Coronary artery (tissue), 2 donors: ENCODE measurements at regions not wholly inside any gene's neighbourhood (a gene's known extent, or its start where the extent isn't known, plus 50 kb on each side); places are given as distances from the start of the nearest gene placed in this dataset.
A peak's percentile ranks its signal among the peaks of the same experiment; 100 is the strongest.

Source experiments
- DNase-seq: peaks from one replicate; pipeline ENCODE4 v3.0.0-alpha.2; 2017; ENCODE audit warnings: low spot score
- H3K27ac ChIP-seq, 2 donors: fragments of 200-600 bp; sonication (generic); one replicate each; pipeline ENCODE4 v1.5.1; 2016 to 2019
- H3K4me3 ChIP-seq: fragments of 200-600 bp; sonication (generic); 2 replicates; pipeline ENCODE4 v1.5.1; 2016; ENCODE audit warnings: mild to moderate bottlenecking, moderate library complexity
- TF ChIP-seq, protein P1 (sequence below): fragments of 200-600 bp; sonication (generic); IDR thresholded peaks from one replicate; pipeline ENCODE4 v1.5.1; 2019; ENCODE audit warnings: antibody characterized with exemption

DNA sequence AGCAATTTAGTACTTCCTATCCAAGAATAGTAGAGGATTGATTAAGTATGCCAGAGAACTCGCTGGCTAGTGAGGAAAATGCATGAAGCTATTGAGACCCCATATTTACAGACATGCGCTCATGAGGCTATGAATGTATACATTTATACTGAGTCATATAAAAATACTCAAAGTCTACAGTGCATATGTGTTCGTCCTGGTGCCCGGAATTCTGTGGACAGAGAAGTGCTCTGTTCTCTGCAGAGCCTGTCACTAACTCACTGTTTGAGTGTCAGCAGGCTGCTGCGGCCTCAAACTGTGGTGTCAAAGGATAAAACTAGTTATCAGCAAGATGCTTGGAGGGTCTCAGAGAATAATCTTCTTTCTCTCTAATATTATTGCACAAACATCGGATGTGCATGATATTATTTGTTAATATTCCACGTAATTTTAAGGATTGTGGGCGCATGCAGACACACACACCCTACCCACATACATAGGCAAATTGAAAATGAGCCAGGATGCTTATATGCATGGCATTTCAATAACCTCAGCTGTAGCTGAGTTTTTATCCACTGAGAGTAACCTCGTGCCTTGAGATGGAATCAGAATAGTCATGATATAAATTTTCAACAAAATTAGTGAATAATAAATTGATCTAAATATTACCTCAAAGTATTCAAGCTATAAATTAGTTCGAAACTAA is 50.0 kb upstream of the TSC22D2 start:
- Histone ChIP-seq H3K4me3 (no peak overlapping the region), H3K27ac (no peak overlapping the region)
- TF ChIP-seq, protein P1, sequence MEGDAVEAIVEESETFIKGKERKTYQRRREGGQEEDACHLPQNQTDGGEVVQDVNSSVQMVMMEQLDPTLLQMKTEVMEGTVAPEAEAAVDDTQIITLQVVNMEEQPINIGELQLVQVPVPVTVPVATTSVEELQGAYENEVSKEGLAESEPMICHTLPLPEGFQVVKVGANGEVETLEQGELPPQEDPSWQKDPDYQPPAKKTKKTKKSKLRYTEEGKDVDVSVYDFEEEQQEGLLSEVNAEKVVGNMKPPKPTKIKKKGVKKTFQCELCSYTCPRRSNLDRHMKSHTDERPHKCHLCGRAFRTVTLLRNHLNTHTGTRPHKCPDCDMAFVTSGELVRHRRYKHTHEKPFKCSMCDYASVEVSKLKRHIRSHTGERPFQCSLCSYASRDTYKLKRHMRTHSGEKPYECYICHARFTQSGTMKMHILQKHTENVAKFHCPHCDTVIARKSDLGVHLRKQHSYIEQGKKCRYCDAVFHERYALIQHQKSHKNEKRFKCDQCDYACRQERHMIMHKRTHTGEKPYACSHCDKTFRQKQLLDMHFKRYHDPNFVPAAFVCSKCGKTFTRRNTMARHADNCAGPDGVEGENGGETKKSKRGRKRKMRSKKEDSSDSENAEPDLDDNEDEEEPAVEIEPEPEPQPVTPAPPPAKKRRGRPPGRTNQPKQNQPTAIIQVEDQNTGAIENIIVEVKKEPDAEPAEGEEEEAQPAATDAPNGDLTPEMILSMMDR, result no peak
- no peak for DNase-seq

DNA sequence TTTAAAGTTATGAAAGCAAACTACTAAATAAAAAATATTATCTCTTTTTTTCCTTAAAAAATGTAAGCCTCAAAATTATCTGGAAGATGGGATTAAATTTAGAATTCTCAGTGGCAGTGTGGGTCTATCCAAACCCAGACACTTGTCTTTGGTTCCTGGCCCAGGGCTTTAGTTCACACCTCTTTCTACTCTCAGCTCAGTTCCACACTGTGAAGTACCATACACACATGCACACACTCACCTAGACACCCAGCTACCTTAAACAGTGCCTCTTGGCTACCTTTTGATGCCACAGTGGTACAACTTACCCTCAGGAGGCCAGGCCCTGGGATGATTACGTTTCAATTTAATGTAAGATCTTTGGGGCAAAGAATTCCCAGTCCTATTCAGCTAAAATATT is 51.0 kb upstream of the TSC22D2 start:
- DNase-seq, result no peak
- Histone ChIP-seq H3K27ac (no peak overlapping the region), H3K4me3 (no peak overlapping the region)
- TF ChIP-seq, protein P1, result no peak

DNA sequence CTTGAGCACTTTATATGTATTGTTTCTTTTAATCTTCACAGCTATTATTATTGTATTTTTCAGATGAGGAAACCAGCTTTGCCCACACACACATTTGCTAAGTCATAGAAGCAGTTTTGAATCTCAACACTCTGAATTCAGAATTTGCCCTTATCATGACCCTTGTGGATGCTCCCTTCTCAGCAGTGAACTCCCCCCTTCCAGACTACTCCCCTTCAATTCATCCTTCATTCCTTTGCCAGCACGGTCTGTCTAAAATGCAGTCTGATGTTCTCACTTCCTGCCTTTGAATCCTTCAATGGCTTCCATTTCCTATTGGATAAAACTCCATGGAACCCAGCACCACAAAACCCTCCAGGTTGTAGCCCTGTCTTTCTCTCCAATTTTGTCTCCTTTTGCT is 52.5 kb upstream of the TSC22D2 start:
- TF ChIP-seq, protein P1, result no peak
- no peak for DNase-seq
- Histone ChIP-seq H3K27ac (no peak overlapping the region), H3K4me3 (no peak overlapping the region)

DNA sequence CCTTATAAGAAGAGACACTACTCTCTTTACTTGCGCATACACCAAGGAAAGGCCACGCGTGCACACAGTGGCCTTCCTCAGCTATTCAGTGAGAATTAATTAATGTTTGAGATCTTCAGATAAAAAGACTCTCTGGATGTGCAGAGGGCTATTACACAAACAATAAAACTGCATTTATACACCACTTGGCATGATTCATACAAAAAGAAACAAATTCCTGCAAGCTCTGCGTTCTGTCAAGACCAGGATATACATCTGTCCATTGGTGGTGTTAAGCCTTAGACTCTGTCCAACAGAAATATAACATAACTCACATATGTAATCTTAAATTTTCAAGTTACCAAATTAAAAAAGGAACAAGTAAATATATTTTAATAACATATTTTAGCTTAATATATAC is 55.2 kb upstream of the TSC22D2 start:
- no peak for DNase-seq
- H3K27ac ChIP-seq, result no peak overlapping the region
- no peak overlapping the region for H3K4me3 ChIP-seq
- TF ChIP-seq, protein P1, result no peak

GRCh38 chr3:150351398-150351797 is 56.7 kb upstream of the TSC22D2 start:
- TF ChIP-seq, protein P1, result no peak
- Histone ChIP-seq H3K27ac (no peak overlapping the region), H3K4me3 (no peak overlapping the region)
- no peak for DNase-seq

DNA sequence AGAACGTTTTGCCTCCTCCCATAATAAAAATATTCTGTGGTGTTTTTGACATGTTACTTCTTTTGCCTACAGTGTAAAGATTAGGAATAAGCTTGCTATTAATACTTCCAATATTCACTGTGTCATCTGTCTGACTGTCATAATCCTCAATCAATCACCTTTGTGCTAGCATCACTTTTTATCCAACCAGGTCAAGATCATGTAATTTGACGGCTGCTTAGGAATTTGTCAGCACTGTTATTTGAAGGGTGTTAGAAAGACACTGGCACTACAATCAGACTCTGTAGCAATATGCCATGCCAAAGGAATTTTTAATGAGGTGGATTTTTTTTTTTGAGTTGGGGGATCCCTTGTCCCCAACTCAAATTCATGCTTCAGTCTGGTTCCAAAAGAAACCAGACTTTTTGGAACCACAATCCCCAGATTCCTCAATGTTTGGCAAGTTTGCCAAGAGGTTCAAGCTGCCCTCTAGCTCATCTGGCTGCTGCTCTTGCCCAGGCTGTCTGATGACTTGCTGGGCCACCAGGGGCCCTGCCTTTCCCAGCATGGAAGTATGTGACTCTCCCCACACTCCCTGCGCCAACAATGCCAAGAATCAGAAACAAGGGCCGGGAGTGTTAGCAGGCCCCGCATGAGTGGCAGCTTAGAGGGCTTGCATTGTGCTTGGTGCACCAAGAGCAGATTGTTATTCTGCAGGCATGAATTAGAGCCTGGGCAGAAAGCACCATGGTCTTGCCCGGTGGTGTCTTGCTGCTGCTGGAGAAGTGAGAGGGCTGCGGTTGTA is 58.6 kb upstream of the TSC22D2 start:
- peak overlapping the region; percentile 28 to 66 for H3K27ac ChIP-seq
- H3K4me3 ChIP-seq, result no peak overlapping the region
- DNase-seq, result peak; percentile 79
- TF ChIP-seq, protein P1, result no peak

DNA sequence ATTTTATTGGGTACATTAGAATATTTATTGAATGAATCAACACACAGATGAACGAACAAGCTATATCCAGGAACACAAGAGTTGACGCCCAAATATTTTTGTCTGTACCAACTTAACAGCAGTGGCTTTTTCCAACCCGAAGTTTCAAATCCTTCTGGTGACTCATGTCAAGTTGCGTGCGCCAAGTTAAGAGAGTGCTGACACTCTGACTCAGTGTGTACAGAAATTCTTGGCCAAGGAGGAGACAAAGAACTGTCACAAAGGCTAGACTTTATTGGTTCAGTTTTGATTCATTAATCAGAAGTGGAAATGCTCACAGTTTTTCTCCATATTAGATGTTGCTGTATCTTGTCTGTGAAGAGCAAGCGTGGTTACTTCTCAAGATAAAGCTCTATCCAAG is 59.6 kb upstream of the TSC22D2 start:
- H3K27ac ChIP-seq, result peak overlapping the region; percentile 28 to 66
- peak; percentile 75 for DNase-seq
- peak overlapping the region; percentile 10 for H3K4me3 ChIP-seq
- TF ChIP-seq, protein P1, result no peak
